ENCODE measurements at regions not wholly inside any gene's neighbourhood (a gene's known extent, or its start where the extent isn't known, plus 50 kb on each side); places are given as distances from the start of the nearest gene placed in this dataset.
A peak's percentile ranks its signal among the peaks of the same experiment; 100 is the strongest.

GRCh38 chr21:32940079-32941014 lies 85.4 kb upstream of the OLIG2 start:
- no peaks in the 10 kb centered on the region for H3K36me3 ChIP-seq
- H3K4me1 ChIP-seq (ENCODE audit: low read depth): no peaks in the 10 kb centered on the region
- DNase-seq (ENCODE audit: low read depth in 1 of 2, low spot score in 1 of 2): peak; percentile 68 to 69
- H3K27me3 ChIP-seq: no peaks in the 10 kb centered on the region
- H3K9me3 ChIP-seq (ENCODE audit: low read depth): no peaks in the 10 kb centered on the region
- peak; percentile 85 for TF ChIP-seq CTCF (IDR thresholded peaks at IDR 0.05; ENCODE audit: low read depth, low read length)
- H3K27ac ChIP-seq: no peak overlapping the region
- no peak overlapping the region for H3K4me3 ChIP-seq

- no peak for TF ChIP-seq CTCF (IDR thresholded peaks at IDR 0.05; ENCODE audit: low read depth, low read length)
- no peaks in the 10 kb centered on the region for H3K4me1 ChIP-seq (ENCODE audit: low read depth)
Measured at GRCh38 chr21:32941263-32941662, 84.5 kb upstream of the OLIG2 start.

GRCh38 chr21:32946654-32947053 lies 79.1 kb upstream of the OLIG2 start:
- Histone ChIP-seq H3K27ac (no peak overlapping the region), H3K4me1 (ENCODE audit: low read depth) (no peaks in the 10 kb centered on the region), H3K36me3 (no peaks in the 10 kb centered on the region), H3K27me3 (no peaks in the 10 kb centered on the region), H3K4me3 (no peak overlapping the region), H3K9me3 (ENCODE audit: low read depth) (no peaks in the 10 kb centered on the region)
- DNase-seq (ENCODE audit: low read depth in 1 of 2, low spot score in 1 of 2): no peak
- TF ChIP-seq CTCF (IDR thresholded peaks at IDR 0.05; ENCODE audit: low read depth, low read length): no peak

More at GRCh38 chr21:32941263-32941662, 84.5 kb upstream of the OLIG2 start:
- H3K27ac ChIP-seq: no peak overlapping the region
- H3K4me3 ChIP-seq: no peak overlapping the region
- no peak for DNase-seq (ENCODE audit: low read depth in 1 of 2, low spot score in 1 of 2)
- H3K27me3 ChIP-seq: no peaks in the 10 kb centered on the region
- H3K36me3 ChIP-seq: no peaks in the 10 kb centered on the region
- H3K9me3 ChIP-seq (ENCODE audit: low read depth): no peaks in the 10 kb centered on the region

GRCh38 chr21:32947736-32948135 lies 78.0 kb upstream of the OLIG2 start:
- H3K27ac ChIP-seq: no peak overlapping the region
- H3K4me3 ChIP-seq: no peak overlapping the region
- no peak for DNase-seq (ENCODE audit: low read depth in 1 of 2, low spot score in 1 of 2)
- no peaks in the 10 kb centered on the region for H3K9me3 ChIP-seq (ENCODE audit: low read depth)
- TF ChIP-seq CTCF (IDR thresholded peaks at IDR 0.05; ENCODE audit: low read depth, low read length): no peak
- no peaks in the 10 kb centered on the region for H3K36me3 ChIP-seq
- H3K4me1 ChIP-seq (ENCODE audit: low read depth): no peaks in the 10 kb centered on the region
- no peaks in the 10 kb centered on the region for H3K27me3 ChIP-seq

GRCh38 chr21:32949701-32950100 lies 76.0 kb upstream of the OLIG2 start:
- Histone ChIP-seq H3K27ac (no peak overlapping the region), H3K4me3 (no peak overlapping the region), H3K36me3 (no peaks in the 10 kb centered on the region), H3K4me1 (ENCODE audit: low read depth) (no peaks in the 10 kb centered on the region), H3K27me3 (no peaks in the 10 kb centered on the region), H3K9me3 (ENCODE audit: low read depth) (no peaks in the 10 kb centered on the region)
- no peak for TF ChIP-seq CTCF (IDR thresholded peaks at IDR 0.05; ENCODE audit: low read depth, low read length)
- DNase-seq (ENCODE audit: low read depth in 1 of 2, low spot score in 1 of 2): peak in 1 of 2 donors; percentile 4
